ENCODE measurements at regions not wholly inside any gene's neighbourhood (a gene's known extent, or its start where the extent isn't known, plus 50 kb on each side); places are given as distances from the start of the nearest gene placed in this dataset.

DNA sequence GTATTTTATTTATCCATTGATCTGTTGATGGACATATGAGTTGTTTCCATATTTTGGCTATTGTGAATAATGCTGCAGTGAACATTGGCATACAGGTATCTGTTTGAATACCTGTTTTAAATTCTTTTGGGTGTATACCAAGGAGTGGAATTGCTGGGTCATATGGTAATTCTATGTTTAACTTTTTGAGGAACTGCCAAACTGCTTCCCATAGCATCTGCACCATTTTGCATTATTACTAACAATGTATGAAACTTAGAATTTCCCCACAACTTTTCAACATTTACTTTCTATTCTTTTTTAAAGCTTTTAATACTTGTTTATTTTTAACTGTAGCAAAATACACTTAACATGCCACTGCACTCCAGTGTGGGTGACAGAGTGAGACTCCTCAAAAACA is 57.0 kb upstream of the MSN start:
- peaks cover 0 to 4% of the 10 kb centered on the region in 2 donors for H3K36me3 Mint-ChIP-seq
- H3K27me3 Mint-ChIP-seq = peaks cover 0 to 4% (median 0%) of the 10 kb centered on the region in 3 donors
- peaks cover 0 to 3% (median 0%) of the 10 kb centered on the region in 7 donors for H3K9me3 Mint-ChIP-seq
- H3K4me3 Mint-ChIP-seq = no peak overlapping the region
- no peak for ATAC-seq (ENCODE audit: low read depth in 2 of 2)
- H3K27ac Mint-ChIP-seq = peak overlapping the region in 1 of 6 donors; percentile 18
- H3K4me1 Mint-ChIP-seq = peaks cover 8 to 23% (median 16%) of the 10 kb centered on the region in 3 donors
- no peak for DNase-seq

DNA sequence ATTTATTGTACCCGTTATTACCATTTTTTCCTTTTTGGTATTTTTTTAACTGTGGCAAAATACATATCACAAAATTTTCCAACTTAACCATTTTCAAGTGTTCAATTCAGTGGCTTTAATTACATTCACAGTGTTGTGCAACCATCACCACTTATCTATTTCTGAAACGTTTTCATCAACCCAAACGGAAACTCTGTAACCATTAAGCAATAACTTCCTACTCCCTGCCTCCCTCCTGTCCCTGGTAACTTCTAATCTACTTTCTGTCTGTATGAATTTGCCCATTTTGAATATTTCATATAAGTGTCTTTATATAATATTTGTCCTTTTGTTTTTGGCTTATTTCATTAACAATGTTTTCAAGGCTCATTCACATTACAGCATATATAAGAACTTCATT is 57.4 kb upstream of the MSN start:
- no peak overlapping the region for H3K4me3 Mint-ChIP-seq
- peaks cover 0 to 9% of the 10 kb centered on the region in 2 donors for H3K36me3 Mint-ChIP-seq
- DNase-seq (no peak), ATAC-seq (ENCODE audit: low read depth in 2 of 2) (no peak)
- peaks cover 0 to 9% (median 0%) of the 10 kb centered on the region in 3 donors for H3K27me3 Mint-ChIP-seq
- H3K27ac Mint-ChIP-seq = peak overlapping the region in 1 of 6 donors; percentile 44
- peaks cover 0 to 5% (median 0%) of the 10 kb centered on the region in 7 donors for H3K9me3 Mint-ChIP-seq
- H3K4me1 Mint-ChIP-seq = peaks cover 8 to 23% (median 19%) of the 10 kb centered on the region in 3 donors

DNA sequence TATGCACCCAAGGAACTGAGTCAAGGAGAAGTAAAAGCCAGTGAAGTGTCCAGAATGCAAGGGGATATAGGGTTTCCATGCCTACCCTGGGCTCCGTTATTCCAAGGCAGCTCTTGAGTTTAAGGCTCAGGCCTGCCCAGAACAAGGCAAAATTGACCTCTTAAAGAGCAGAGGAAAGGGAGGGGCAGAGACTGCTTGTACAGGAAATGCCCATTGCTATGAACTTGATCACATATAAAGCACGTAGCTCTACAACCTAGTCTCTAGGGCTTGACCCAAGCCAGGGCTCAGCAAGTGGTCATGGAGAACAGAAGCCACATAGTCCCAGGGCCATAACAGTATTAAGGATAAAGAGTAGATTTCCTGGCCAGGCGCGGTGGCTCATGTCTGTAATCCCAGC is 58.2 kb upstream of the MSN start:
- peaks cover 9 to 23% (median 19%) of the 10 kb centered on the region in 3 donors for H3K4me1 Mint-ChIP-seq
- DNase-seq = no peak

DNA sequence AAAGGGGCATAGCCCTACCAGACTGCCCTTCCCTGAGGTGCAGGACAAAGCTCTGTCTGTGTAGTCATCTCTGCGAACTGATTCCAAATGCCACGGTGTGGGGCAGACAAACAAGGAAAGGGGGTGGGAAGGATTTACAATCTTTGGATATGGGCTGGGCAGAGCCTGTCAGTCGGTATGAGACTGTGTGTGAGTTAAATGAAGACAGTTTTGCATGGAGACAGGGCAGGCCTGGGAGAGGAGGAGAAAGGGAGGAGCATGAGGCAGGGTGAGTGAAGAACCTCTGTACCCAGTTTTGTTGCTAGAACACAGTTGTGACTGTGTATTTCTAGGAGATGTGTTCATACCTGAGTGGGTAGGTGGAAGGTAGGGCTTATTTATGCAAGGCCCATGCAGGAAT is 59.4 kb upstream of the MSN start:
- H3K4me1 Mint-ChIP-seq = peaks cover 14 to 21% (median 18%) of the 10 kb centered on the region in 3 donors
- H3K36me3 Mint-ChIP-seq = peaks cover 0 to 20% of the 10 kb centered on the region in 2 donors
- H3K27ac Mint-ChIP-seq = peak overlapping the region in 1 of 6 donors; percentile 52
- DNase-seq (no peak), ATAC-seq (ENCODE audit: low read depth in 2 of 2) (no peak)
- H3K9me3 Mint-ChIP-seq = peaks cover 0 to 4% (median 1%) of the 10 kb centered on the region in 7 donors
- H3K27me3 Mint-ChIP-seq = peaks cover 0 to 12% (median 0%) of the 10 kb centered on the region in 3 donors
- peak overlapping the region in 1 of 8 donors; percentile 2 for H3K4me3 Mint-ChIP-seq

More for the DNA sequence above, 58.2 kb upstream of the MSN start:
- peaks cover 0 to 17% of the 10 kb centered on the region in 2 donors for H3K36me3 Mint-ChIP-seq
- H3K4me3 Mint-ChIP-seq = no peak overlapping the region
- peak overlapping the region in 1 of 6 donors; percentile 33 for H3K27ac Mint-ChIP-seq
- H3K9me3 Mint-ChIP-seq = peaks cover 0 to 5% (median 0%) of the 10 kb centered on the region in 7 donors
- ATAC-seq (ENCODE audit: low read depth in 2 of 2) = no peak
- H3K27me3 Mint-ChIP-seq = peaks cover 0 to 12% (median 0%) of the 10 kb centered on the region in 3 donors

DNA sequence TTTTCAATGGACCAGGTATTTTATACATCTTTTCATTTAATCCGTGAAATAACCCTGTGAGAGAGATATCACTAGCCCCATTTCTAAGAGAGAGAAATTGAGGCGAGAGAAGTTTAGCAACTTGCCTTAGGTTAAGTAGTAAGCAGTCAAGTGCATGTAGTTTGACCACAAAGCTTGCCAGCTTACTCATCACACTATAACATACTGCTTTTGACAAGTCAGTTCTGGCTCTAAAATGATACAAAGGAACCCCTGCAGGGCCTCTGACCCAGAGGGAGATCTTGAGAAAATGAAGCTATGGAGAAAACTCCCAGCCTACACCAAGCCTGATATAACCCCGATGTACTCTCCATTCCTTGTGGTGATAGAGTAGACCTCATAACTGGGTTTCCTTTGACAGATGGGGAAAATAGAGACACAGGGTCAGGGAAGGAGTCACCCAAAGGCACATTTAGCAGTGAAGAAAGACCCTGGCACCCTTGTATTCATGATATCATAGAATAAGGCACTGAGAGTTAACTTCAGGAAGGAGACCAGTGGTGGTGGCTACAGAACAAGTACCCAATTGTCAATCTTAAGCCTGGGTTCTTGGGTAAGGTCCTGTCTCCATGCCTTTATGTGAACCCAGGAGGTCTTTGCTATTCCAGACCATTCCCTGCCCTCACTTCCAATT is 60.2 kb upstream of the MSN start:
- peaks cover 19 to 29% (median 22%) of the 10 kb centered on the region in 3 donors for H3K4me1 Mint-ChIP-seq
- peaks cover 0 to 20% of the 10 kb centered on the region in 2 donors for H3K36me3 Mint-ChIP-seq
- H3K4me3 Mint-ChIP-seq = no peak overlapping the region
- H3K27me3 Mint-ChIP-seq = peaks cover 0 to 12% (median 0%) of the 10 kb centered on the region in 3 donors
- H3K9me3 Mint-ChIP-seq = peaks cover 0 to 4% (median 1%) of the 10 kb centered on the region in 7 donors
- ATAC-seq (ENCODE audit: low read depth in 2 of 2) (no peak), DNase-seq (no peak)
- H3K27ac Mint-ChIP-seq = no peak overlapping the region

DNA sequence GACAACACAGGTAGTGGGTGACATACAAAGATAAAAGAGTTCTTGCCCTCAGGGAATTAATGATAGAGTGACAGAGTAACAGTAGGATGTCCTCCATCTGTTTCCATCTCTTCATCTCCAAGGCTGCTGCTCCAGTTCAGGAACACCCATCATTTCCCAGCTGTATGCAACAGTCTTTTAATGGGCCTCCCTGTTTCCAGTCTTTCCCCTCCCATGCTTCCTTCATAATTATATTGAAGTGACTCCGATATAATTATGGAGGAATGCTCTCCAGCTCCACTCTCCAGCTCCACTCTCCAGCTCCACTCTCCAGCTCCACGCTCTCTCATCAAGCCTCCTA is 65.3 kb upstream of the MSN start:
- Mint-ChIP-seq H3K27ac (peak overlapping the region; percentile 56 to 96 (median 84)), H3K36me3 (peaks cover 0 to 20% of the 10 kb centered on the region in 2 donors), H3K27me3 (peaks cover 0 to 12% (median 0%) of the 10 kb centered on the region in 3 donors), H3K9me3 (peaks cover 0 to 4% (median 1%) of the 10 kb centered on the region in 7 donors), H3K4me1 (peaks cover 36 to 51% (median 50%) of the 10 kb centered on the region in 3 donors), H3K4me3 (peak overlapping the region in 4 of 8 donors; percentile 28 to 77 (median 45))
- DNase-seq (no peak), ATAC-seq (ENCODE audit: low read depth in 2 of 2) (no peak)

DNA sequence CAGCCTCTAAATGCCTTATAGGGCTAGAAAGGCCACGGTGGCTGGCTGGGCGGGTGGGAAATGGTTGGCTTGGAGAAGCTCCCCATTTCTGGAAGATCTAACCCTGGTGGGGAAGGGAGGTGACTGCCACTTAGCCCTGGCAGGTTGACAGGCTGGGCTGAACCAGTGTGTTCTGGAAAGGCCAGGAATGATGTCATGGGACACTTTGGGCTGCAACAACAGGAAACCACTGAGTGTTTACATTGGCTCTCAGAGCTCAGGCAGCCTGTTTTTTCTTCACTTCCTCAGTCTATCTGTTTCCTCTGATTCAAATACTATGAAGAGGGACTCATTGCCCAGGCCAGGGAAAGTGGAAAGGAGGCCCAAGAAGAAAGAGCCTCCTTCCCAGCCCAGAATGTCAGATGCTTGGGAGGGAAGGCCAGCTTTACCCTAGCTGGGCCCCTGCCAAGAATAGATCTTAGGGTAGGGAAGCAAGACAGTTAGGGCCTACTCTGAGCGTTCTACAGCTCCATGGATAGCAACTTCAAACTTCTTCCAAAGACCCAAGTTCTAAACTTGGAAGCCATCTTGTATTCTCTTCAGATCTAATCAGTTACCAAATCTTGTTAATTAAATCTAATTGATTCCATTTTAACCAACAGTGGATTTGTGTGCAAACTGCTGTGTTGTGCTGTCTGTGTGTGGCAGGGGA is 65.8 kb upstream of the MSN start:
- peaks cover 0 to 20% of the 10 kb centered on the region in 2 donors for H3K36me3 Mint-ChIP-seq
- H3K9me3 Mint-ChIP-seq = peaks cover 0 to 4% (median 1%) of the 10 kb centered on the region in 7 donors
- peaks cover 0 to 12% (median 0%) of the 10 kb centered on the region in 3 donors for H3K27me3 Mint-ChIP-seq
- H3K4me1 Mint-ChIP-seq = peaks cover 41 to 55% (median 50%) of the 10 kb centered on the region in 3 donors
- peak overlapping the region in 7 of 8 donors; percentile 8 to 82 (median 58) for H3K4me3 Mint-ChIP-seq
- H3K27ac Mint-ChIP-seq = peak overlapping the region; percentile 74 to 96 (median 84)
- peak; percentile 70 to 77 for ATAC-seq (ENCODE audit: low read depth in 2 of 2)
- no peak for DNase-seq

DNA sequence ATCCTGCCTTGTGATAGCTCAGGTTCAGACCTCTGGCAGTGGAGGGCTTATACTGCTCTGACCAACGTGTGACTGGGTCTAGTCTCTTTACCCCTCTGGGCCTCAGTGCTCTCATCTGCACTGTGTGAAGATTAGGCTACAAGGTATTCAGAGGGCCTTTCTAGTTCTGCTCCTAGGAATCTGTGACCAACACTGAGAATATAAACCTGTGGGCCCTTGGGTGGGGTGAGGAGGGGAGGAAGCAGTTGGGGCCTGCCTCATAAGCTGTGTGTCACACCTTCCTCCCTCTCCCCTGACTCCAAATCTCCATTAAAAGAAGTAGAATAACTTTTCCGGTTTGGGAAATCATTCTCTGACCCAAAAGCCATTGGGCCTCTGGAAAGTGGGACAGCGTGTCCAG is 66.3 kb upstream of the MSN start:
- Mint-ChIP-seq H3K36me3 (peaks cover 0 to 20% of the 10 kb centered on the region in 2 donors), H3K4me1 (peaks cover 46 to 61% (median 56%) of the 10 kb centered on the region in 3 donors), H3K4me3 (peak overlapping the region in 6 of 8 donors; percentile 8 to 82 (median 61)), H3K27ac (peak overlapping the region; percentile 74 to 96 (median 84)), H3K9me3 (peaks cover 0 to 4% (median 1%) of the 10 kb centered on the region in 7 donors), H3K27me3 (peaks cover 0 to 12% (median 0%) of the 10 kb centered on the region in 3 donors)
- ATAC-seq (ENCODE audit: low read depth in 2 of 2) (no peak), DNase-seq (no peak)

DNA sequence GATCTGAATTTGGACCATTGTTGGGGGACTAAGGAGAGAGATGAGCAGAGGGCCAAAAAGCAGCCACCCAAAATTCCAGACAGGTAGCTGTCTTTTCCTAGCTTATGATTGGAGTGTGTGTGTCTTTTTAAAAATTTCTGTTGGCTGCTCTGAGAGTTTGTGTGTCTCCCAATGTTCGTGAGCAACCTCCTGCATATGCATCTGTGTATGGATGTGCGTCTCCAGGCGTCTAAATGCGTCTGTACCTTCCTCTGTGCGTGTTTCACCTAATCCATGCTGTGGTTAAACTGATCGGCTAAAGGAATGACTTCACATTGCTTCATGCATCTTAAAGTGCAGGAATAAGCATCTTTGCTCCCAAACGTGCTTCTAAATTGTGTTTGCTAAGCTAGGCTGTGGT is 65.5 kb upstream of the LAS1L start:
- Mint-ChIP-seq H3K27ac (peak overlapping the region in 4 of 6 donors; percentile 41 to 93 (median 62)), H3K9me3 (peaks cover 0 to 2% (median 0%) of the 10 kb centered on the region in 7 donors), H3K4me1 (peaks cover 48 to 71% (median 63%) of the 10 kb centered on the region in 3 donors), H3K27me3 (peaks cover 0 to 4% (median 0%) of the 10 kb centered on the region in 3 donors), H3K4me3 (peak overlapping the region in 2 of 8 donors; percentile 9 to 29), H3K36me3 (peaks cover 0 to 12% of the 10 kb centered on the region in 2 donors)
- DNase-seq = no peak
- ATAC-seq (ENCODE audit: low read depth in 2 of 2) = no peak

DNA sequence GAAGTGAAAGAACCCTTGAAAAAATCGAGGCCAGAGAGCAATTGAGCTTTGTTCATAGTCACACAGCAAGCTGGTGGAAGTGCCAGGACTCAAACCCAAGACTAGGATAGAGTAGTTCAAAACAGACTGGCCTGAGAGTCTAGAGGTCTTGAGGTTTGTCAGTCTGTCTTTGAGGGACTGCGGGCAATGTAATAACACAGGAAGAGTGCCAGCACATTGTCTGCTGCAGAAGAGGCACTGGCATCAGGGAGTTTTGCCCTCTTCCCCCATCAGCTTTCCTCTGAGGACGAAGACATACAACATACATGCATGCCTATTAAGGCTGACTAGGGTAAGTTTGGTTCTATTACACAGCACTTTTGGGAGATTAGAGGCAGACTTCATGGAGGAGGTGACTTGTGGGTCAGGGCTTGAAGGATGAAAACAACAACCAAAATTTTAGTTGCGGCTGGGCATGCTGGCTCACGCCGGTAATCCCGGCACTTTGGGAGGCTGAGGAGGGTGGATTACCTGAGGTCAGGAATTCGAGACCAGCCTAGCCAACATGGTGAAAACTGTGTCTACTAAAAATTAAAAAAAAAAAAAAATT is 64.1 kb upstream of the LAS1L start:
- peak overlapping the region; percentile 87 to 96 (median 93) for H3K27ac Mint-ChIP-seq
- peaks cover 0 to 5% (median 0%) of the 10 kb centered on the region in 3 donors for H3K27me3 Mint-ChIP-seq
- peak overlapping the region in 7 of 8 donors; percentile 56 to 88 (median 75) for H3K4me3 Mint-ChIP-seq
- H3K4me1 Mint-ChIP-seq = peaks cover 49 to 76% (median 58%) of the 10 kb centered on the region in 3 donors
- no peaks in the 10 kb centered on the region for H3K36me3 Mint-ChIP-seq
- no peak for ATAC-seq (ENCODE audit: low read depth in 2 of 2)
- DNase-seq = no peak
- H3K9me3 Mint-ChIP-seq = no peaks in the 10 kb centered on the region

DNA sequence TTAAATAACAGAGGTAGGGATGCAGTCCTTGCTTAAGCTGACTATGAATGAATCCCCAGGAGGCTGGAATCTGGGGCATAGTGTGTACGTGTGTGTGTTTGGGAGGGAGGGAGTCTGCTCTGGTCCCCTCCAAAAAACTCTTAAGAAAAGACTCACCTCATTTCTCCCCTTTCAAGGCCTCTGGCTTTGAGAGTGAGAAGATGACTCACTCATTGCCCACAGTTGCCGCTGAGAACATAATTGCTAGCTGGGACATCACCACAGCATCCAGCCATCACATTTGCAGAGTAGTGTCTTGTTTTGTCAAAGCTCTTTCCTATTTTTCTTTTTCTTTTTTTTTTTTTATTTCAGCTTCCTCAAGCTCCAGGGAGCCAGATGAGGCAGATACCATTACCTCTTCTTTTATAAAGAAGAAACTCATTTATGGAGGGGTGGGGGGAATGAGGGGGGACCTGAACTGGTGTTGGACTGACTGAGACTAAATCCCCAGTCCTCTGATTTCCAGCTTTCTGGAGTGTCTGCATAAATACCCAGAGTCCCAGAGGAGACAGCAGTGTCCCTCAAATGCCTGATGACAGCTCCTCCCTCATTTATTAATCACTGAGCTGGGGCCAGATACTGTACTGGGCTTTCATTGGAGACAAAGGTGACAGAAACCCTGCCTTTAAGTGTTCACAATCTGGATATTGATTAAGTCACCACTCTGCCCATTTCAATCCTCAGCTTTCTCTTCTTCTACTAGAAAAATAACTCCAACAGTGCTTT is 61.9 kb upstream of the LAS1L start:
- no peaks in the 10 kb centered on the region for H3K9me3 Mint-ChIP-seq
- peak overlapping the region; percentile 83 to 97 (median 94) for H3K27ac Mint-ChIP-seq
- peaks cover 39 to 58% (median 44%) of the 10 kb centered on the region in 3 donors for H3K4me1 Mint-ChIP-seq
- H3K27me3 Mint-ChIP-seq = peaks cover 0 to 8% (median 0%) of the 10 kb centered on the region in 3 donors
- H3K4me3 Mint-ChIP-seq = peak overlapping the region in 7 of 8 donors; percentile 44 to 82 (median 68)
- no peaks in the 10 kb centered on the region for H3K36me3 Mint-ChIP-seq
- ATAC-seq (ENCODE audit: low read depth in 2 of 2) (peak in 1 of 2 donors; percentile 21), DNase-seq (no peak)

DNA sequence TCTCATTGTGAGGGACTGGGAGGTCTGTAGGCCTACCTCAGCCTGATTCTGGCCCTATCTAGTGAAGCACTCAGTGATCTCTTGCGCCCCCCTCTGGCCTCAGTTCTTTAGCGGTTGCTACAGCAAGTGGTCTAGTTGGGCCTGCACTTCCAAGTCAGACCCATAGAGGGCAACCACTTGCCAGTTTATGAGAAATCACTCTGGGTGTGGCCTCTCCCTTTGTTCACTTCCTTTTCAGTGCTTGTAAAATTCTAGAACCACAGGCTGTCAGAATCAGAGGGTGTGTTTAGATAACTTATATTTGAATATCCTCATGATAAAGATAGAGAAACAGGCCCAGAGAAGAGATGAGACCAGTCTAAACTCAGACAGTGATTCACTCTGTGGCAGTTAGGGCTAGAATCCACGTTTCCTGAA is 60.9 kb upstream of the LAS1L start:
- Mint-ChIP-seq H3K9me3 (no peaks in the 10 kb centered on the region), H3K4me1 (peaks cover 37 to 51% (median 38%) of the 10 kb centered on the region in 3 donors), H3K36me3 (no peaks in the 10 kb centered on the region), H3K27me3 (peaks cover 0 to 16% (median 3%) of the 10 kb centered on the region in 3 donors), H3K27ac (peak overlapping the region; percentile 87 to 97 (median 95)), H3K4me3 (peak overlapping the region in 7 of 8 donors; percentile 39 to 82 (median 68))
- peak; percentile 87 for DNase-seq
- ATAC-seq (ENCODE audit: low read depth in 2 of 2) = peak; percentile 87 to 89
